Stimulated activated CD8-positive, alpha-beta memory T cell treated with anti-CD3 and anti-CD28 coated beads, Interleukin-7, amount 100 ng/mL, for 4 hours (primary cell): ENCODE measurements at regions not wholly inside any gene's neighbourhood (a gene's known extent, or its start where the extent isn't known, plus 50 kb on each side); places are given as distances from the start of the nearest gene placed in this dataset.

Experiments
- DNase-seq, 2 donors: peaks; one replicate each; pipeline ENCODE4 v3.0.0-alpha.2; 2020; ENCODE audit warnings: low read depth in 2 of 2

DNA sequence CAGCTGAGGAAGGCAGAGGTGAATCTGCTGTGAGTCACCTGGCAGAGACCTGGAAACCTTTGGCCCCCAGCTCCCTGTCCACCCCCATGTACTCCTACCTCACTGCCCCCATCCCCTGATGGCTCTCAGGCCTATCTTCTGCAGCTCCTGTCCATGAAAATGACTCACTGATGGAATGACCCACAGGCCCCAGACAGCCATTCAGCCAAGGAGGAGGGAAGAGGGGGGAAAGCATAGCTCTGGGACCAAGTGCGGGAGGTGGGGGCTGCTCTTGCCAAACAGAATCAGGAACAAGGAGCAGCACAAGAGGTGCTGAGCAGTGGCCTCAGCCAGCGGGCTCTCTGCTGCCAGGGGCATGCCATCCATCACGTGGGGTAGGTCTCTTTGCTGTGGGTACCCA is 111.4 kb upstream of the C1QTNF9B start:
- no peak for DNase-seq

- no peak for DNase-seq
Observed at GRCh38 chr13:24011266-24011665, 114.0 kb upstream of the C1QTNF9B start.

DNA sequence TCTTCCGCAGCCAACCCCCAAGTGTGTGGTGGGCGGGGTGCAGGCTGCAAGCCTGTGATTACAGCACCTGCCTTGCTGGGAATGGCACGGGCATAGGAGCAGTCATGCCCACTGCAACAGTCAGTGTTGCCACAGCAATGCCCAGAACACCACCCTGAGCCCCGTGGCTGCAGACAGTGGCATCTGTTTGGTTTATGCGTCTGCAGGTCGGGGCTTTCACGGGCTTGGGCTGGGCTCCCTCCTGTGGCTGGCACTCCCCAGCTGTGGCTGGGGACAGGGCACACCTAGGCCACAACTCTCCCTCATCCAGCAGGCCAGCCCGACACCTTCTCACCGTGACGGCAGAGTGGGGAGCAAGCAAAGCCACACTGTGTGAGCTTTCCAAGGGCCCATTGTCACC is 115.3 kb upstream of the C1QTNF9B start:
- DNase-seq = no peak

DNA sequence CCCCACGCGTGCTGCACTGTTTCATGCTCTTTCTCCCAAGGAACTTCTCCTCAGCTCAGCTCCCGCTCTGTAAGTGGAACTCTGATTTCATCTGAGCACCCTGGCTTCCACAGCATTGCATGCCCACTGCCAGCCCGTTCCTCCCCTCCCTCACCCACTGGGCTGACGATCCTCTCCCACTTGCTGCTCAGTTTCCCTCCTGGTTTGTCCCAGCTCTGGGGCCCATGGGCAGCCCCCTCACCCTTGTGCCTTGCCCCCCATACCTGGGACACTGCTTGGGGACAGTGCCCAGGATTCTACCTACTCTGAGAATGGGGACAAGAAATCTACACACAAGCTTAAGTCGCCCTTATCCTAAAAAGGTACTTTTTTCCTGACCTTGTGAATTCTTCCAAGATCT is 115.9 kb upstream of the C1QTNF9B start:
- DNase-seq = no peak

GRCh38 chr13:24016046-24016445 is 118.7 kb upstream of the C1QTNF9B start:
- DNase-seq = no peak

DNA sequence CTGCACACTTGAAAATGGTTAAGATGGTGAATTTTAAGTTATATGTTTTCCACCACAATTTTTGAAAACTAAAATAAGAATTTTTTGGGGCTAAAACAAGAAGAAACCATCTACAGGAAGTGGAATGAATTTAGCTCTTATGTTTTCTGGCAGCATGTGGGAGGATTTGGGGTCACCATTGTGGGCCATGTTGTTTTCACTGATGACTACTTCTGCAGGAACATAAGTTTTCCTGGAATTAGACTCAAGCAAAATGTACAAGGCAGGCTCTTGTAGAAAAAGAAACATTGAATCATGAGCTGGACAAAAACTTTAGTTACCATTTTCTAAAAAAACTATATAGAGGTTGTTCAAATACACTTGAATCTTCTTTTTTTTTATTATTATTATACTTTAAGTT is 125.3 kb upstream of the C1QTNF9B start:
- no peak for DNase-seq

- no peak for DNase-seq
Observed at GRCh38 chr13:24023073-24023472, 125.8 kb upstream of the C1QTNF9B start.

- no peak for DNase-seq
Observed at GRCh38 chr13:24027494-24027893, 130.2 kb upstream of the C1QTNF9B start.

GRCh38 chr13:24032252-24032651 is 128.3 kb upstream of the SPATA13 start:
- DNase-seq = no peak

DNA sequence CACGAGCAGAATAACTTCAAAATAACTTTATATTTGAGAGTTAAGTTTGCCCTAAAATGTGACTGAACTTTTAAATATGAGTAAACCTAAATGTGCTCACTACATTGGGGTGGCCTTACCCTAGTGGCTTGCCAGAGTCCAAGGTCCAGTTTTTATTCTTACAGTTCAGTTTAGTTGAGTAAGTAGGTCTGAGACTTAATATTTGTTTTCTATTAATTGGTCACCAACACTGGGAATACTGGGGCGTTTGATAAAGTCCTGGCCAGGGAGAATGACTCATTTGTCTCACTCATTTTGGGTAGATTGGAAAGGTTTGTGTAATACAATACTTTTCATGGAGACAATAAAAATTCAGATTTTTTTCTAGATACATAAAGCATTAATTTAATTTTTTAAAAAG is 127.8 kb upstream of the SPATA13 start:
- DNase-seq = no peak

GRCh38 chr13:24033527-24034302 is 126.8 kb upstream of the SPATA13 start:
- DNase-seq = no peak

- DNase-seq = no peak
Observed at GRCh38 chr13:24035411-24035810, 125.1 kb upstream of the SPATA13 start.

DNA sequence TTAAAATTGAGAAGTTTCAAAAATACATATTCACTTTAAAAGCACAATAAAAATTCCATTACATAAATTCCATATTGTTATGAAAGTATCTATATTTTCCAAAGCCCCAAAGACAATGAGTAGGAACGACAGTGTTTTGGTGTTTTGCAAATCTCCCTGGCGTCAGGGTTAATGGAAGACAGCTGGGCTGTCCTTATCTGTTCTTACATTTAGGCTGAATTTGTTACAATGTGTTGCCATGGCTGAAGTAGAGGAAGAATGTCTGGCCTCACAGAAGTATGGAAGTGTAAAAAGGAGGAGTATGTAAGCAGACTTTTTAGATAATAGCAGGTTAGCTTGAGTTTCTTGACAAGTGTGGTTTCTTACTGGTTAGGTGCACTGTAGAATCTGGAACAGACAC is 124.4 kb upstream of the SPATA13 start:
- DNase-seq = no peak

GRCh38 chr13:24038405-24038804 is 122.1 kb upstream of the SPATA13 start:
- no peak for DNase-seq

GRCh38 chr13:24038841-24039330 is 121.6 kb upstream of the SPATA13 start:
- DNase-seq = no peak

DNA sequence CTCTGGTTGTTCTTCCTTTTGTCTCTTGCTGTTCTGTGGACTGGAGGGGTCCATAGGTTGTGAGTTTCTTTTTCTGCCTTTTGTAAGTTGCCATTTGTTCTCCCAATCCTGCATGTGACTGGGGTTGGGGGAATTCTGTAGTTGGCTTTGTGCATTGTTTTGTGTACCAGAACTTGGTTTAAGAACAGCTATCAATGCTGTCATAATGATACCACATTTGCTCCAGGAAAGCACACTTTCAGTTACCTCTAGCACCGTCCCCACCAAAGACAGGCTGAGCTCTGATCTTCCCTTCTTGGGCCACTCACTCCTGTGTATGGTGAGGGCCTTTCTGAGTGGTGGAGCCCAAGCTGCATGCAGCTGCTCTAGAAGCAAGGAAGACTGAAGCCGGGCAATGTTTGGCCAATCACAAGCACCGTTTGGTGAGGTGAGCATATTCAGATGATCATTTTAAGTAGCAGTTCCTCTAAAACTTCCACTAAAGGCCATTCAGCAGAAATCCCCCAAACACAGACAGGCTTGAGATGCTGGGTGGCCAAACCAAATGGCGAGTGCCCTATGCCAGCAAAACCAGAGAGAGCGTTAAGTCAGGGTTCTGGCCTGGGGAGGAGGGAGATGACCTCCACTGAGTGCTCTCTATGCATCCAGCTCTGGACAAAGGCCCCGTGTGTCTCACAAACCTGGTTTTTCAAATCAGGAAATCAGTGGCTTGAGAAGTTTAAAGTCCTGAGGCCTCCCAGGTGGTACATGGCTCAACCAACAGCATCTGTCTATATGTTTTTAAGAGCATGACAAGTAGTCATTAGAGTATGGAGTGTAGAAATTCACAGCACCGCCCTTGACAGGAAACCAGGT is 120.7 kb upstream of the SPATA13 start:
- DNase-seq = no peak

GRCh38 chr13:24040835-24041234 is 119.7 kb upstream of the SPATA13 start:
- no peak for DNase-seq

- DNase-seq = no peak
Observed at GRCh38 chr13:24041651-24042225, 118.8 kb upstream of the SPATA13 start.

- no peak for DNase-seq
Observed at GRCh38 chr13:24042710-24043440, 117.6 kb upstream of the SPATA13 start.

- no peak for DNase-seq
Observed at GRCh38 chr13:24043590-24044350, 116.8 kb upstream of the SPATA13 start.

- DNase-seq = no peak
Observed at GRCh38 chr13:24045597-24045996, 114.9 kb upstream of the SPATA13 start.
